ENCODE measurements at regions not wholly inside any gene's neighbourhood (a gene's known extent, or its start where the extent isn't known, plus 50 kb on each side); places are given as distances from the start of the nearest gene placed in this dataset.

DNA sequence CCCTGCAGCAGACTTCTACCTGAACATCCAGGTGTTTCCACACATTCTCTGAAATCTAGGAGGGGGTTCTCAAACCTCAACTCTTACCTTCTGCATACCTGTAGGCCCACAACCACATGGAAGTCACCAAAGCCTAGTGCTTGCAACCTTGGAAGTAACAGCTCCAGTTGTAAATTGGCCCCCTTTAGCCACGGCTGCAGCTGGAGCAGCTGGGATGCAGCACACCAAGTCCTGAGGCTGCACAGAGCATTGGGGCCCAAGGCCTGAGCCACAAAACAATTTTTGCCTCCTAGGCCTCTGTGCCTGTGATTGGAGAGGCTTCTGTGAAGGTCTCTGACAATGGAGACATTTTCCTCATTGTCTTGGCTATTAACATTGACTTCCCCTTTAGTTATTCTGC is 772.4 kb upstream of the INTU start:
- ATAC-seq, result no peak

DNA sequence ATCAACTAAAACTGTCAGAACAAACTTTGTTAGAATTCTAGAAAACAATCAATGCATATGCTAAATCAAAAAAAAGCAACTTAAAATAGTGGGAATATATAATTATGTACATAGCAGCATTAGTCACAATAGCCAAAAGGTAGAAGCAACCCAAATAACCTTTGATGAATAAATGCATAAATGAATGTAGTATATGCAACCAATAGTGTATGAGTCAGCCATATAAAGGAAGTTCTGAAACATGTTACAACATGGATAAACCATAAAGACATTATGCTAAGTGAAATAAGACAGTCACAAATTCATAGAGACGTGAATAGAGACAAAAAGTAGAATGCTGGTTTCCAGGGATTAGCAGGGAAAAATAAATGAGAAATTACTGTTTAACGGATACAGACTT is 762.8 kb upstream of the INTU start:
- no peak for TF ChIP-seq ISL1 (CRISPR knock-in tag; IDR thresholded peaks at IDR 0.05)
- no peak for TF ChIP-seq ZFP30 (CRISPR knock-in tag; IDR thresholded peaks at IDR 0.05)
- TF ChIP-seq CSDC2 (CRISPR knock-in tag; IDR thresholded peaks at IDR 0.05), result no peak
- TF ChIP-seq, protein P1, sequence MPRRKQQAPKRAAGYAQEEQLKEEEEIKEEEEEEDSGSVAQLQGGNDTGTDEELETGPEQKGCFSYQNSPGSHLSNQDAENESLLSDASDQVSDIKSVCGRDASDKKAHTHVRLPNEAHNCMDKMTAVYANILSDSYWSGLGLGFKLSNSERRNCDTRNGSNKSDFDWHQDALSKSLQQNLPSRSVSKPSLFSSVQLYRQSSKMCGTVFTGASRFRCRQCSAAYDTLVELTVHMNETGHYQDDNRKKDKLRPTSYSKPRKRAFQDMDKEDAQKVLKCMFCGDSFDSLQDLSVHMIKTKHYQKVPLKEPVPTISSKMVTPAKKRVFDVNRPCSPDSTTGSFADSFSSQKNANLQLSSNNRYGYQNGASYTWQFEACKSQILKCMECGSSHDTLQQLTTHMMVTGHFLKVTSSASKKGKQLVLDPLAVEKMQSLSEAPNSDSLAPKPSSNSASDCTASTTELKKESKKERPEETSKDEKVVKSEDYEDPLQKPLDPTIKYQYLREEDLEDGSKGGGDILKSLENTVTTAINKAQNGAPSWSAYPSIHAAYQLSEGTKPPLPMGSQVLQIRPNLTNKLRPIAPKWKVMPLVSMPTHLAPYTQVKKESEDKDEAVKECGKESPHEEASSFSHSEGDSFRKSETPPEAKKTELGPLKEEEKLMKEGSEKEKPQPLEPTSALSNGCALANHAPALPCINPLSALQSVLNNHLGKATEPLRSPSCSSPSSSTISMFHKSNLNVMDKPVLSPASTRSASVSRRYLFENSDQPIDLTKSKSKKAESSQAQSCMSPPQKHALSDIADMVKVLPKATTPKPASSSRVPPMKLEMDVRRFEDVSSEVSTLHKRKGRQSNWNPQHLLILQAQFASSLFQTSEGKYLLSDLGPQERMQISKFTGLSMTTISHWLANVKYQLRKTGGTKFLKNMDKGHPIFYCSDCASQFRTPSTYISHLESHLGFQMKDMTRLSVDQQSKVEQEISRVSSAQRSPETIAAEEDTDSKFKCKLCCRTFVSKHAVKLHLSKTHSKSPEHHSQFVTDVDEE (CRISPR knock-in tag; IDR thresholded peaks at IDR 0.05), result no peak
- TF ChIP-seq, protein P2, sequence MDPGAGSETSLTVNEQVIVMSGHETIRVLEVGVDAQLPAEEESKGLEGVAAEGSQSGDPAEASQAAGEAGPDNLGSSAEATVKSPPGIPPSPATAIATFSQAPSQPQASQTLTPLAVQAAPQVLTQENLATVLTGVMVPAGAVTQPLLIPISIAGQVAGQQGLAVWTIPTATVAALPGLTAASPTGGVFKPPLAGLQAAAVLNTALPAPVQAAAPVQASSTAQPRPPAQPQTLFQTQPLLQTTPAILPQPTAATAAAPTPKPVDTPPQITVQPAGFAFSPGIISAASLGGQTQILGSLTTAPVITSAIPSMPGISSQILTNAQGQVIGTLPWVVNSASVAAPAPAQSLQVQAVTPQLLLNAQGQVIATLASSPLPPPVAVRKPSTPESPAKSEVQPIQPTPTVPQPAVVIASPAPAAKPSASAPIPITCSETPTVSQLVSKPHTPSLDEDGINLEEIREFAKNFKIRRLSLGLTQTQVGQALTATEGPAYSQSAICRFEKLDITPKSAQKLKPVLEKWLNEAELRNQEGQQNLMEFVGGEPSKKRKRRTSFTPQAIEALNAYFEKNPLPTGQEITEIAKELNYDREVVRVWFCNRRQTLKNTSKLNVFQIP (CRISPR knock-in tag; IDR thresholded peaks at IDR 0.05; ENCODE audit: borderline replicate concordance, low read depth), result no peak
- TF ChIP-seq ESRRG (CRISPR knock-in tag; IDR thresholded peaks at IDR 0.05), result no peak
- no peak for TF ChIP-seq OSR1 (CRISPR knock-in tag; IDR thresholded peaks at IDR 0.05)
- TF ChIP-seq ZFP3 (CRISPR knock-in tag; IDR thresholded peaks at IDR 0.05), result no peak
- no peak for TF ChIP-seq TCF4 (CRISPR knock-in tag; IDR thresholded peaks at IDR 0.05; ENCODE audit: borderline replicate concordance)
- no peak for TF ChIP-seq ZNF70 (CRISPR knock-in tag; IDR thresholded peaks at IDR 0.05)
- no peak for TF ChIP-seq ZNF8 (CRISPR knock-in tag; IDR thresholded peaks at IDR 0.05)
- no peak for TF ChIP-seq ARNTL (CRISPR knock-in tag; IDR thresholded peaks at IDR 0.05; ENCODE audit: borderline replicate concordance, low read depth)
- no peak for TF ChIP-seq TOX (CRISPR knock-in tag; IDR thresholded peaks at IDR 0.05; ENCODE audit: borderline replicate concordance)

More for the DNA sequence above, 772.4 kb upstream of the INTU start:
- TF ChIP-seq ZNF565 (CRISPR knock-in tag; conservative IDR thresholded peaks at IDR 0.05; ENCODE audit: low read depth) (no peak), ZC3H10 (CRISPR knock-in tag; IDR thresholded peaks at IDR 0.05) (no peak), OSR1 (CRISPR knock-in tag; IDR thresholded peaks at IDR 0.05) (no peak), RARB (CRISPR knock-in tag; IDR thresholded peaks at IDR 0.05) (no peak), GLIS3 (CRISPR knock-in tag; IDR thresholded peaks at IDR 0.05) (no peak), ZFP3 (CRISPR knock-in tag; IDR thresholded peaks at IDR 0.05) (no peak)
- TF ChIP-seq, protein P2 (CRISPR knock-in tag; IDR thresholded peaks at IDR 0.05; ENCODE audit: borderline replicate concordance, low read depth), result no peak

DNA sequence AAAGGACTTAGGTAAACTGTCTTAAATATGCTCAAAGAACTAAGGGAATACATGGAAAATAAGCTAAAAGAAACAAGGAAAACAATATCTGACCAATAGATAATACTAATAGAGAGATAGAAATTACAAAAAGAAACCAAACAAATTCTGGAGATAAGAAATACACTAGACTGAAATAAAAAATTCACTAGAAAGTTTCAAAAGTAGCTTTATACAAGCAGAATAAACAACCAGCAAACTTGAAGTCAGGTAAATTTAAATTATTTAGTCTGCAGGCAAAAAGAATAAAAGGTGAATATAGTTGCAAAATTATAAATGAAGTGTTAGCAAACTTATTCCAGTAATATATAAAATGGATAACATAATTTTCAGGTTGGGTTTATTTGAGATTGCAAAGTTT is 760.9 kb upstream of the INTU start:
- no peak for ATAC-seq
- TF ChIP-seq ESRRG (CRISPR knock-in tag; IDR thresholded peaks at IDR 0.05) (no peak), ZNF565 (CRISPR knock-in tag; conservative IDR thresholded peaks at IDR 0.05; ENCODE audit: low read depth) (no peak)

More for the DNA sequence above, 762.8 kb upstream of the INTU start:
- no peak for ATAC-seq

DNA sequence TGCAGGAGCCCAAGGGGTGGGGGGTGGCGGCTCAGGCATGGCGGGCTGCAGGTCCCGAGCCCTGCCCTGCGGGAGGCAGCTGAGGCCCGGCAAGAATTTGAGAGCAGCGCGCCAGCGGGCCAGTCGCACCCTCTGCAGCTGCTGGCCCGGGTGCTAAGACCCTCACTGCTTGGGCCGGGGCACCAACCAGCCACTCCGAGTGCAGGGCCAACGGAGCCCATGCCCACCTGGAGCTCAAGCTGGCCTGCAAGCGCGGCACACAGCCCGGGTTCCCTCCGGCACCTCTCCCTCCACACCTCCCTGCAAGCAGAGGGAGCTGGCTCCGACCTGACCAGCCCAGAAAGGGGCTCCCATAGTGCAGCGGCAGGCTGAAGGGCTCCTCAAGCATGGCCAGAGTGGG is 758.2 kb upstream of the INTU start:
- TF ChIP-seq, protein P3, sequence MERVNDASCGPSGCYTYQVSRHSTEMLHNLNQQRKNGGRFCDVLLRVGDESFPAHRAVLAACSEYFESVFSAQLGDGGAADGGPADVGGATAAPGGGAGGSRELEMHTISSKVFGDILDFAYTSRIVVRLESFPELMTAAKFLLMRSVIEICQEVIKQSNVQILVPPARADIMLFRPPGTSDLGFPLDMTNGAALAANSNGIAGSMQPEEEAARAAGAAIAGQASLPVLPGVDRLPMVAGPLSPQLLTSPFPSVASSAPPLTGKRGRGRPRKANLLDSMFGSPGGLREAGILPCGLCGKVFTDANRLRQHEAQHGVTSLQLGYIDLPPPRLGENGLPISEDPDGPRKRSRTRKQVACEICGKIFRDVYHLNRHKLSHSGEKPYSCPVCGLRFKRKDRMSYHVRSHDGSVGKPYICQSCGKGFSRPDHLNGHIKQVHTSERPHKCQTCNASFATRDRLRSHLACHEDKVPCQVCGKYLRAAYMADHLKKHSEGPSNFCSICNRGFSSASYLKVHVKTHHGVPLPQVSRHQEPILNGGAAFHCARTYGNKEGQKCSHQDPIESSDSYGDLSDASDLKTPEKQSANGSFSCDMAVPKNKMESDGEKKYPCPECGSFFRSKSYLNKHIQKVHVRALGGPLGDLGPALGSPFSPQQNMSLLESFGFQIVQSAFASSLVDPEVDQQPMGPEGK (CRISPR knock-in tag; IDR thresholded peaks at IDR 0.05; ENCODE audit: borderline replicate concordance), result no peak
- no peak for TF ChIP-seq TCF4 (CRISPR knock-in tag; IDR thresholded peaks at IDR 0.05; ENCODE audit: borderline replicate concordance)
- TF ChIP-seq, protein P2 (CRISPR knock-in tag; IDR thresholded peaks at IDR 0.05; ENCODE audit: borderline replicate concordance, low read depth), result no peak
- TF ChIP-seq RARB (CRISPR knock-in tag; IDR thresholded peaks at IDR 0.05), result no peak
- no peak for TF ChIP-seq ZNF8 (CRISPR knock-in tag; IDR thresholded peaks at IDR 0.05)
- TF ChIP-seq ZC3H10 (CRISPR knock-in tag; IDR thresholded peaks at IDR 0.05), result no peak
- no peak for TF ChIP-seq CSDC2 (CRISPR knock-in tag; IDR thresholded peaks at IDR 0.05)
- no peak for TF ChIP-seq SNAI2 (CRISPR knock-in tag; IDR thresholded peaks at IDR 0.05)
- TF ChIP-seq, protein P4, sequence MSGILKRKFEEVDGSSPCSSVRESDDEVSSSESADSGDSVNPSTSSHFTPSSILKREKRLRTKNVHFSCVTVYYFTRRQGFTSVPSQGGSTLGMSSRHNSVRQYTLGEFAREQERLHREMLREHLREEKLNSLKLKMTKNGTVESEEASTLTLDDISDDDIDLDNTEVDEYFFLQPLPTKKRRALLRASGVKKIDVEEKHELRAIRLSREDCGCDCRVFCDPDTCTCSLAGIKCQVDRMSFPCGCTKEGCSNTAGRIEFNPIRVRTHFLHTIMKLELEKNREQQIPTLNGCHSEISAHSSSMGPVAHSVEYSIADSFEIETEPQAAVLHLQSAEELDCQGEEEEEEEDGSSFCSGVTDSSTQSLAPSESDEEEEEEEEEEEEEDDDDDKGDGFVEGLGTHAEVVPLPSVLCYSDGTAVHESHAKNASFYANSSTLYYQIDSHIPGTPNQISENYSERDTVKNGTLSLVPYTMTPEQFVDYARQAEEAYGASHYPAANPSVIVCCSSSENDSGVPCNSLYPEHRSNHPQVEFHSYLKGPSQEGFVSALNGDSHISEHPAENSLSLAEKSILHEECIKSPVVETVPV (CRISPR knock-in tag; IDR thresholded peaks at IDR 0.05), result no peak
- TF ChIP-seq ZFP30 (CRISPR knock-in tag; IDR thresholded peaks at IDR 0.05), result no peak
- no peak for TF ChIP-seq OSR1 (CRISPR knock-in tag; IDR thresholded peaks at IDR 0.05)
- no peak for ATAC-seq
